A172 (cell line): ENCODE measurements at regions not wholly inside any gene's neighbourhood (a gene's known extent, or its start where the extent isn't known, plus 50 kb on each side); places are given as distances from the start of the nearest gene placed in this dataset.
A peak's percentile ranks its signal among the peaks of the same experiment; 100 is the strongest.
"Not testable (repeated sequence)": the region's sequence is repeated elsewhere in the genome, so short reads cannot be mapped to it uniquely, and the experiment has no call there.

Source experiments
- DNase-seq: peaks from one replicate; pipeline ENCODE4 v3.0.0-alpha.2; 2015; ENCODE audit warnings: low spot score

DNA sequence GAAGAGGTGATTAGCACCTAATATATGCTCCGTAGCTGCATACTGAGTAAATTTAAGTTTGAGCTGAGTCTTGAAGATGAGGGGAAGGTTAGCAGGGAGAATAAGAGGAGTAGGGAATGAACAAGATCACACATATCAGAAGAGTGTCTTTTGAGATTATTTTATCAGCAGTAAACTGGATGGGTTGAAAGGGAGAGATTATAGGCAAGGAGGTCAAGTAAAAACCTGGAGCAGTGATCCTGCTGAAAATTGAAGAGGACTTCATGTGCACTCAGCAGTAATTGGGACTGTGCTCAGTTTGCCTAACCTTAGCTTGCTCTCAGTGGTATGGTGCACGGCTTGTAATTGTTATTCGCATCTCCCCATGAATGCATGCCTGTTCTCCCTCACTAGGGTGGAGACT is 79.5 kb upstream of the PICALM start:
- DNase-seq = no peak

DNA sequence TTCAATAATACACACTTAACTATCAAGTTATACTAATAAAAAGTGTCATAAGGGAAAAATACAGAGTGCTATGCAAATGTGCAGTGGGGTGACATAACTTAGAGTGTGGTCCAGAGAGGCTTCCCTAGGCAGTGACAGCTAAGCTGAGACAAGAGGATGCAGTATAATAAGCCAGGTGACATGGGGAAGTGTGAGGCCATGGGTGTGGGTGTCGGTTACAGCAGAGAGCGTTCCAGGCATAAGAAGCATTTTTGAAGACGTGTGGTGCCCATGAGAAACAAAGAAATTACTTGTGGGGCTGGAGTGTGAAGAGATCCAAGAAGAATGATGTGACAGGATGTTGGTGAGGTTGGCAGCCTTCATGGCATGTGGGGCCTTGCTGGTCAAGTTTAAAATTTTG is 78.1 kb upstream of the PICALM start:
- no peak for DNase-seq

DNA sequence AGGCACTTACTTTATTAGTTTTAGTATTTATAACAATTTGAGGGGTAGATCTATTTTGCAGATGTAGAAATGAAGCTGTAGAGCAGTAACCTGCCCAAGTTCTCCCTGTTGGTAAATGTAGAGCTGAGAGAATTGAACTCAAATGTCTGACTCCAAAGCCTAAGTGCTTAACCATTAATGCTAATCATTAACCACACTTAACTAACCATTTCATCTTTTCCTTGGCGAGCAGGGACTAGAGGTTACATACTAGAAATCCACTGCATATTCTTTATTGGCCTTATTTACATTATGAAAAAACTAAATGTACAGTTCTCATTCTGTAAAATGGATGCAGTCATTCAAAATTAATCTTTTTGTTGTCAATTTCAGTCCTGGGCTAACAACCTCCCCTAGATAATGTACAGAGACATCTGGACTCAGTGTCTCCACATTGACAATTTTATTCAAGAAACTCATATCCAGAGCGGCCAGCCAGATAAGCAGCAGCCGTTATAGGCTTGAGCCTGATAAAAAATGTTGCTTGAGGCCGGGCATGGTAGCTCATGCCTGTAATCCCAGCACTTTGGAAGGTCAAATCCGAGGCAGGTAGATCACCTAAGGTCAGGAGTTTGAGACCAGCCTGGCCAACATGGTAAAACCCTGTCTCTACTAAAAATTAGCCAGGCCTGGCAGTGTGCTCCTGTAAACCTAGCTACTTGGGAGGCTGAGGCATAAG is 76.7 kb upstream of the PICALM start:
- no peak for DNase-seq

DNA sequence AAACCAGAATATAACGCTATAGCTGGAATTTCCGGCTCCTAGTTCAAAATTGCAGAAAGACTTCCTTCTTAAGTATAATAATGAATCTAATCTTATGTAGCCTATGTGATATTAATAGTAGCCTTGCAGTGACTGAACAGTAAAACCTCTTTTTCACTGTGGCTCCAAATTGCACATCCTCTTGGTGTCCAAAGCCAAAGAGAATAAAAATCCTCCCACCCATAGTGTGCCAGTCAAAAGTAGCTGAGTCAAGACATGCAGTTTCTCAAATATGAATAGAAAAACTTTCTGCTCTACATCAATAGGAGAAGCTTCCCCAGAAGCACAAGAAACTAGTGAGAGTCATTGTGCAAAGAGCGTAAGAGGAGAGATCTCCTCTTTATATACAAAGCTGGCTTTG is 76.0 kb upstream of the PICALM start:
- no peak for DNase-seq

DNA sequence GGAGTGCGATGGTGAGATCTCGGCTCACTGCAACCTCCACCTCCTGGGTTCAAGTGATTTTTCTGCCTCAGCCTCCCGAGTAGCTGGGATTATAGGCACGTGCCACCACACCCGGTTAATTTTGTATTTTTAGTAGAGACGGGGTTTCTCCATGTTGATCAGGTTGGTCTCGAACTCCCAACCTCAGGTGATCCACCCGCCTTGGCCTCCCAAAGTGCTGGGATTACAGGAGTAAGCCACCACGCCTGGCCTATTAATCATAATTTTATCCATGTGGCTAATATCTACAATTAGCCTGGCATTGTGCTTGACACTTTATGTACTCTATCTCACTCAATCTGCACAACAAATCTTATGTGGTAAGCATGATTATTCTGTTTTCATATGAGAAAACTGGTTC is 75.2 kb upstream of the PICALM start:
- not testable (repeated sequence) for DNase-seq

DNA sequence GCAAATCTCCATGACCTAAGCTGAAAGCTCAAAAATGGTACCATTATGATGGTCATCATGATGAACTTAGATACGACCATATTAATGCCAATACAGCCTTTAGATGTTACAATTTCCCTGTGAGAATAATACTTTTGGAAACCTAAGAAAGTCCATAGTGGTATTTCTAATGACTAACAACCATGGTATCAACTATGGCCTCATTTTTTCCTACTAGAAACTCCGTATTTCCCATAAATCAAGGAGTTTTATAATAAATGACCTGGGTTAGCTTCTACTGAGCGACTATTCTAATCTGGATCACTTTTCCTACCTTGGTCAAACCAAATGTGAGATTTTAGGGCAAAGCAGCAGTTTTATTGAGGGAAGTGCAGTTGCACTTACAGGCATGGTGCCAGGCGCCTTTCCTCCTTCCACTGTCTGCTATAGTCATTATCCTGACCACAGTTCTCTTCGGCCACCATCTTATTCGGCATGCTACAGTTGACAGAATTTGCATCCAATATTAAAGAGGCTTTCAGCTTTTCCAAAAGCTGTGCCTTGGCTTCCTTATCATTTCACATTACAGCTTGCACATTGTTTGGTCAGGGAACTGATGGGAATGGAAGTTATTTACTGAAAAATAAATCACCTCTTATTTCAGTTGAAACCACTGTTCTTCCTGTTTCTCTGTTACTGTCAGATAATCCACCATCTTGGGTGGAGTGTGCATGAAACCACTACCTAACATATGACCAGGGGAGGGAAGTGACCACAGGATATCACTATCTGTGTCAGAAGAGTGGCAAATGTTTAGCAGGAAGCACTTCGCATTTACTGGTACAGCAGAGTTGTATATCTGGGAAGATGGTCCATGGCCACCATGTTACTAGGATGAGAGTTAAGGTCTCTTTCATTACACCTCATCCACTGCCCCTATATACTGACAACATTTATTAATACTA is 74.5 kb upstream of the PICALM start:
- peak; percentile 6 for DNase-seq

DNA sequence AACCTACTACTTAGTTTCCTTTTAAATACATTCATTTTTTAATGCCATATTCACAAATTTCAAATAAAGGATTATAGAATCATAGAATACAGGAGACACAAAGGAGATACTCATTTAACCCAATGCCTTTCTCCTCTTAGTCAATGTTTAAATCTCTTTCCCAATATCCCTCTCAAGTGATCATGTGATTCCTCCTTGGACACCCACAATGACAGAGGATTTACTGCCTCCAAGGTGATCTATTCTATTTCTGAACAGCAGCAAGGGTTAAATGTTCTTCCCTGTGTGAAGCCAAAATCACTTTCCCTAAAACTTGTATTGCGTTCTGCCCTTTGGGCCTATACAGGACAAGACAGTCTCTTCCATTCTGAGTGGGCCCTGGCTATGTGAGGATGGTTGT is 73.3 kb upstream of the PICALM start:
- no peak for DNase-seq

DNA sequence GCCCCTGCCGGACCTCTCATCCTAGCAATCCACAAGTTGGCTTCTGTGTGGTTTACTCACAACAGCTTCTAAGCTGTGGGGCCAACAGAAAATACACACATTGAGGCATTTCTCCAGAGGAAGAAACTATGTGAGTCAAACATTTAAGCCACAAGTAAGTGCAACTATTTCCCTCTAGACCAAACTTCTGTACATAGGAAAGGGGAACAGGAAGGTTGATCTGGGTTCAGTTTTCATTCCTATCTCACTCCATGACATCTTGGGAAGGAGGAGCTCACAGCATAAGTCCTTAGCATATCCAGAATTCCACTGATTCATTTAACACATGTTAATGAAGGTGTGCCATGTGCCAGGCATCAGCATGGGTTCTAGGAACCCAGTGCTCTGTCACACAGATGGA is 72.8 kb upstream of the PICALM start:
- no peak for DNase-seq

DNA sequence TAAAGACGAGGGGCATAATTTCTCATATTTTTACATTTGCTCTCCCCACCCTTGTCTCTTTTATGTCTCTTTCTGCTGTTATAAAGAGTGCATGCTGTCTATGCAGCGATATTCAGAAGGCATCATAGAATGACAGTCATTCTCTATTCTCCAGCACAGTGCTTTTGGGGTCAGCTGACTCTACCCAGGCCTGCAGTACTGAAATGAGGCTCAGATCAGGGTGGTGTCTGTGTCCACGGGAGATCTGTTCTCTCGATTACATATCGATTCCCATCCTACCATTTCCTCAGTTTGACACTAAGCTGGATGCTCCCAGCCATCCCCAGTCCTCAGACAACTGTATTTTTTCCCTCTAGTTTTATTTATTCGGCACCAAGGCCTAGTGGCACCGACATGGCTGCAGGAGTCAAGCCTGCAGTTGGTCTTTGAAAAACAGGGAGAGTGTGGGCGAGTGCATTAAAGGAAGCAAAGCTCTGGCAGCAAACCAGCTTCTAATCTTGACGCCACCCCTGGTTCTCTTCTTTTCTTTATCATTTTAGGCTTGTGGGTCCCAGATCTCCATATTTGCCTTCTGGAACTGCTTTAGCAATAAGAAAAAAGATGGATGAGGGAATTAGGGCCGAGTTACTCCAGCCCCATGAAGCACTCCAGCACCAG is 71.6 kb upstream of the PICALM start:
- no peak for DNase-seq

DNA sequence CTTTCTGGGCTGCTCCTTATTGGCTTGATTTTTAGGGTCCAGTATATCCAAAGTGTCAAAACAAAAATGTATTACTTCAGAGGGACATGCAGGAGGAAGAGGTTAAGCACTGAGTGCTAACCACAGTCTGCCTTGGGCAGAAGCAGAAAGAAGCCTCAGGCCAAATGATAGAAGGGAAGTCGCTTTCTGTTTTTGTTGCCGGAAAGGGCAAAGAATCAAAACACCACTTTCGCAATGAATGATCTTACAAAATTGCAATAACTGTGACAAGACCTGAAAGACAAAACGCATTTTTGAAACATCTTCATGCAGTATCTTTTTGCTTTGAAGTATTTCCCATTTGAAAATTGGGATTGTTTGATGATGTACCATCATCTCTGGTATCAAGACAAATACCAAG is 70.1 kb upstream of the PICALM start:
- no peak for DNase-seq

DNA sequence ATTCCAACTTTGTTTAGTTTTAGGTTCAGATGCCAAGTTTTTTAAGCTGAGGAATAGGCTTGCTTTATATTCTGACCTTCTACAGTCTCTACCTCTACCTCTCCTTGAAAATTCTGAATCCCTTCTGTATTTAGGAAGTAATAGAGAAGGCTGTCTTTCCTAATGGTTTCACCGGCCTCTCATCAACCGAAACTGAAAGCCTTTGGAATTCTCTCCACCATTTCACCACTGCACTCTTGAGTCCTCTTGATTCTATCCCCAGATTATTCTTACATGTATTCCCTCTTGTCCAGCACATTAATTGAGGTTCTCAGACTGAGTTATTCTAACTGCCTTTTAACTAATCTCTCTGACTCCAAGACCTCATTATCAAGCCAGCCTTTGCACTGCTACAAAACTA is 67.7 kb upstream of the PICALM start:
- DNase-seq = no peak

DNA sequence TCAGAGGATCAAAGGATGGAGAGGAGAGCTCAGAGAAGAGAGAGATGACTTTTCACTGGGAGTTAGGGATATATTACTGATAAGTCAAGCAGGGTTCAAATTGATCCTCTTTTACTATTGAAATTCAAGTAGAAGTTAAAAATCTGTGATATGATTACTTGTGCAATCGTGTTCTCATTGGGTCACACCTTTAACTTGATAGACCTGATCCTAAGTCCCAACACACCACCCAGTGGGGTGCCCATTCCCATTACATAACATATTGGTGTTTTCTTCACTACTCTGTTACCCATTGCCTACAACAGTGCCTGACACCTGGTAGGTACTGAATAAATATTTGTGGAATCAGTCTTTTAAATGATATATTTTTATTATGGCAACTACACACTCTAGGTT is 66.4 kb upstream of the PICALM start:
- DNase-seq = no peak

DNA sequence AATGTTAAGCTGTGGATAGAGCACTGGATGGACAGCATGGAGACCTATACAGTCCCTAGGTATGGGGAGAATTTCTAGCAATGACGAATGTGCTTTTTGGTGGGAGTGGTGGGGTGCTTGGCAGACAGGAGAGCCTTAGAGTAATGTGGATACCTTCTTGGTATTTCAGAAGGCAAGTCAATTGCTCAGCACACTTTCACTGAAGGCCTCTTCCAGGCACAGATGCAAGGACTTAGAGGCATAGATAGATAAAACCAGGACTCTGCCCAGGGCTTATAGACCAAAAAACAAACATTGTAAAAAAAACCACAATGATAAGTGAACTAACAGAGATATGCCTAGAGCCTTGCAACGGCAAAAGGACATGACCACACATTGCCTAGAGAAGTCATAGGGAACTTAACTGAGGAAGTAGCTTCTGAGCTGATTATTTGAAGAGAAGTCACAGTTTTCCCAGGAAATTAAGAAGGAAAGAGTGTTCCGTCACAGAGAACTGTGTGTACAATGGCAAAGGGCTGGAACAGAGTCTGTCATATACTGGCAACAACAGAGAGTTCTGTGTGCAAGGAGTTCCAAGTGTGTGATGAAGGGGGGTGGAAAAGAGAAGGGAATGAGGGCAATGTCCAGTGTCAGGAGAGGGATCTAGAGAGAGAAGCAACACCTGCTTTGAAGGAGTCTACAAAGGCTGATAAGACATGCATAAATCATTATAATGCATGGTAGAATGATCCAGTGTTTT is 65.9 kb upstream of the PICALM start:
- peak; percentile 48 for DNase-seq

DNA sequence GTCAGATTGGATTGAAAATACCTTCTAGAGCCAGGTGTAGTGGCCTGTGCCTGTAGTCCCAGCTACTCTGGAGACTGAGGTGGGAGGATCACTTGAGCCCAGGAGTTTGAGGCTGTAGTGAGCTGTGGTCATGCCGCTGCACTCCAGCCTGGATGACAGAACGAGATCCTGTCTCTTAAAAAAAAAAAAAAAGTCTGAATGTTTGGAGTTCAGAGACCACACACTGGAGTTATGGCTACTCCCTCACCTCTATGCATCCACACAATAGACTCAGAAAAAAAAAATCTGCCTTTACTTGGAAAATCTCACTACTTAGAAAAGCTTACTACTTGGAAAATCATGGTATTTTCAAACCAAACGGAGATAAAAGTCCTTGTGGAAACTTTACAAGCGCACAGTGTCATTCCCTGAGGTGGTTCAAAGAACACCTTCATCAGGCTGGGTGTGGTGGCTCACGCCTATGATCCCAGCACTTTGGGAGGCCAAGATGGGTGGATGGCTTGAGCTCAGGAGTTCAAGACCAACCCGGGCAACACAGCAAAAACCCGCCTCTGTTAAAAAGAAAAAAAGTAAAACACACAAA is 63.9 kb upstream of the PICALM start:
- DNase-seq = no peak

DNA sequence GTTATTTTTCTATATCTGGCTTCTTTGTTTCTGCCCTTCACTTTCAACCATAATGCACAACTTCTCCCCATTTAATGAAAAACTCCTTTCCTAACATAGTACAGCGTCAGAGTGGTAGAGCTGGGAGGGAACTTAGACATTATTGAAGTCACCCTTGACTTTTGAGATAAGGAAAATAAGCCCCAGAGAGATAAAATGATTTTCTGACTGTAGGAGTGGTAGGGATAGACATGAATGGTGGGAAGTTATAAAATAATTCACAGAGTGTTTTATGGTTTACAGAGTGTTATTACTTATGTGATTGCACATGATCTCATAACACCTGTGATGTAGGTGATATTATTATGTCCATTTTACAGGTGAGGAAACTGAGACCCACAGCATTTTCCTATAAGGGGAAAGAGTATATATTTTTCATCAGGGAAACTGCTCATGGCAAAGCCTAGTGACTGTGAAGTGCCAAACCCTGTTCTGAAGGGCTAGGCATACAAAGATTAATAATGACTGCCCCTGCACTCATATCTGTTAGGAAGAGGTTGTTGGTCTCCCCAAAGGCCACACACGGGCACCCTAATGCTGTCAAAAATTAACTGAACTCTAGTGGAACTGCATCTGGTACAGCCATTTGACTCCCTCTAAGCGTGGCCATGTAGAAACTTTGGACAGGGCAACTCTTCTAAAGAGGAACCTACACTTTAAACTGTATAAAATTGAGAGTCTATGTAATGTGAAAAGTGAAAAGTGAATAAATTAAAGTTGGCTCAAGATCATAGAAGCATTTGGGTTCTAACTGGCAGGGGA is 61.1 kb upstream of the PICALM start:
- DNase-seq = no peak

DNA sequence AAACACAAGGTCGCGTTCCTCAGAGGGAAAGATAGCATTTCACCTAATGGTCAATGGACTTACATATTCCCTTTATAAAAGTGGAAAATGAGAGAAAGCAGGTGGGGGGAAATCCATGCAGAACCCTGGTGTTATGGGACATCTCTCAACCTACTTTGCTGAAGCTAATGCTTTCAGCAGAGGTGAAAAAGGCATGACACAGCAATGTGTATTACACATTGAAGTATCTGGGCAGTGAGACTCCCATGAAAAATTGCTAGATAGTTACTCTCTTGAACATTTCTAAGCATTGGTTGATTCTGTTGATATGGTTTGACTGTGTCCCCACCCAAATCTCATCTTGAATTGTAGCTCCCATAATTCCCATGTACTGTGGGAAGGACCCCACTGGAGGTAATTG is 60.0 kb upstream of the PICALM start:
- DNase-seq = no peak

DNA sequence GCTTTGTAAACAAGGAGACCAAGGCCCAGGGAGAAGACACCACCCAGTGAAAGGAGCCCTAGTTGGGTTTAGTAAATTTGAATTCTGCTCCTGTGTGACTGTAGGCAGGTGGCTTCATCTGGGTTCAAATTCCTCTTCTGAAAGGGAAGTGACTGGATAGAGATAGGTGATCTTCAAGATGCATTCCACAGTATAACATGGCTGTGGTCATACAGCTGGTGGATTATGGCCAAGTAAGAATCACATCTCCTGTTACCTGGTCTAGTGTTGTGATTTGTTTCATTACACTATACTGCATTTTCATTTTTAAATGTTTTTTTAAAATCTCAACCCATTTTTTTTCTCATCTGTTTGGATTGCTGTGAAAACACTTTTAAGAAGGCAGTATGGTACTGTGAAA is 58.0 kb upstream of the PICALM start:
- DNase-seq = no peak

DNA sequence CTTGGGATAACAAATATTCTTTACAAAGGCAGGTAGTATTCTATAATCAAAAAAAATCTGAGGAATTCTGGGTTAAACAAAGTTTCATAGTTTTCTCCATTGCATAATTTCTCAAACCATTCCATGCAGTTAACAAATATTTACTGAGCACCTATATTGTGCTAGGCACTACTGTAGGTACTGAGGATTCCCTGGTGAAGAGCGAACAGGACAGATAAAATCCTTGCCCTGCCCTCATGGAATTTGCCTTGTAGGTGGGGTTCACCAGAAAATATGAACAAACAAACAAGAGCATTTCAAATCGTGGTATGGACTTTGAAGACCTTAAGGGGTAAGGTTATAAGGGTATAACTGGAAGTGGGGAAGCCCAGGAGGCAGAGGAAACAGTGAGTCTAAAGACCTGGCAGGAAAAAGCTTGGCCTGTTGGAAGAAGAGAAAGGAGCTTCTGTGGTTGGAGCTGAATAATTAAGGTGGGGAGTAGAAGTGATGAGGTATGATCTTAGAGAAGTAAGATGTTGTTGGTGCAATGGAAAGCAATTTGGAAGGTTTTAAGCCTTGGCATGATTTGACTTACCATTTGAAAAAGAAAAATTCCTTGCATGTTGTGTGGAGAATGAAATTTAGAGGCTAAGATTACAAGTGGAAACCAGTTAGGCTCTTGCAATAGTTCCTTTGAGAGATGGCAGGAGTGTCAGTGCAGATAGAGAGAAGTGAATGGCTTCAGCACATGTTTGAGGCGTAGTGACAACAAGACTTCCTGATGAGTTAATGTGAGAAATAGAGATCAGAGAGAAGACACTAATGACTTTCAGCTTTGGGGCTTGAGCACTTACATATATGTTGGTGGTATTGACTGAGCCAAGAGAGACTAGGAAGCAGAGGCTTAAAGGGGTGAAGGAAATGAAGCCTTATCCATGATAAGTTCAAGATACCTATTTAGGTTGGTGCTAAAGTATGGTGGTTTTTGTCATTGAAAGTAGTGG is 55.7 kb upstream of the PICALM start:
- no peak for DNase-seq

DNA sequence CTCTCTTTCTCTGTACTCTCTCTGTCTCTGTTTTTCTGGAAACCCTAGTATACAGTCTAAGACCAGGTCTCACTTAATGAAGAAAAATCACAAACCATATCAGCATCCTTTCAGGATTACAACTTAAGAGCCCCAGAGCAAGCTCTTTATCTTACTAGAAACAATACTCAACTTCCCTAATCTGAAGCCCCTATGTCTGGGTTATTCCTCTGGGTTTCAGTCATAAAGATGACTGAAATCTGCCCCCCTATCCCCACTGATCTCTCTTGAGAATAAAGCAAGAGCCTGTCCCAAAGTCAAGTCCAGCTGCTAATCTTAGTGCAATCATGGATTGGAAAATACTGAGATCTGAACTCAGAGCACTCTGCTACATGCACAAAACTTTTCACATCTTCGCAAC is 53.9 kb upstream of the PICALM start:
- no peak for DNase-seq

DNA sequence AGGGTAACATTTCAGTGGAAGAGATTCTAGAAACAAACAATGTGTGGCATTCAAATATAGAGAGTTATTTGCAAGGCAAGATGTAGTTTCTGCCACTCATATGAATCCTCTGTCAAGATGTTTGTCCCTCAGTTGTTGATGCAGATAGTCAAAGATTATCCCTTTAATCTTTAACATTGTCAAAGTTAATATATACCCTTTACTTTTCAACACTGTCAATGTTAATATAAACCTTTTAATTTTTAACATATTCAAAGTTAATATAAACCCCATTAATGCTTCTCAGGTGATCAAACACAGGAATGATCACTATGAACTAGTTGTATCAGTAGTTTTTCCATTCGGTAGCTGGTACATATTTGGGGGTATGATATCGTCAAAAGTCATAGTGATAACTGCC is 51.9 kb upstream of the PICALM start:
- no peak for DNase-seq
